SU-DHL-6 (cell line): ENCODE measurements at regions not wholly inside any gene's neighbourhood (a gene's known extent, or its start where the extent isn't known, plus 50 kb on each side); places are given as distances from the start of the nearest gene placed in this dataset.

Experiments
- CTCF ChIP-seq: fragments of 200-600 bp; sonication (generic); IDR thresholded peaks from one replicate; pipeline ENCODE4 v1.5.1; 2017; ENCODE audit warnings: antibody characterized with exemption, mild to moderate bottlenecking, low read length, moderate library complexity; ENCODE audit not compliant: insufficient read depth, poor library complexity, severe bottlenecking
- EZH2phosphoT487 ChIP-seq: fragments of 200-600 bp; sonication (generic), shearing (Covaris generic); conservative IDR thresholded peaks from 2 replicates; pipeline ENCODE4 v1.6.1; 2018; ENCODE audit warnings: mild to moderate bottlenecking, antibody characterized with exemption, low read length, moderate library complexity, mixed read lengths

GRCh38 chr3:182606905-182607504 lies 186.3 kb upstream of the ATP11B start:
- no peak for TF ChIP-seq CTCF
- TF ChIP-seq EZH2phosphoT487: no peak
